Omental fat pad (tissue), 3 donors: ENCODE measurements at regions not wholly inside any gene's neighbourhood (a gene's known extent, or its start where the extent isn't known, plus 50 kb on each side); places are given as distances from the start of the nearest gene placed in this dataset.
A peak's percentile ranks its signal among the peaks of the same experiment; 100 is the strongest.

Source experiments
- ATAC-seq: fragments of 150-250 bp; one replicate; pipeline ENCODE4 v1.9.1; 2016; ENCODE audit warnings: mild to moderate bottlenecking, moderate library complexity; ENCODE audit not compliant: low FRiP score
- DNase-seq: peaks from one replicate; pipeline ENCODE4 v3.0.0-alpha.2; 2019; ENCODE audit warnings: low spot score
- TF ChIP-seq, protein P1 (sequence below), 3 donors: fragments of 450-650 bp; IDR thresholded peaks; one replicate each; pipeline ENCODE4 v1.5.1; 2016 to 2017; ENCODE audit warnings: antibody characterized with exemption in 3 of 3, mild to moderate bottlenecking in 3 of 3, moderate library complexity in 2 of 3

GRCh38 chr4:147408189-147408588 lies 72.7 kb upstream of the EDNRA start:
- TF ChIP-seq, protein P1, sequence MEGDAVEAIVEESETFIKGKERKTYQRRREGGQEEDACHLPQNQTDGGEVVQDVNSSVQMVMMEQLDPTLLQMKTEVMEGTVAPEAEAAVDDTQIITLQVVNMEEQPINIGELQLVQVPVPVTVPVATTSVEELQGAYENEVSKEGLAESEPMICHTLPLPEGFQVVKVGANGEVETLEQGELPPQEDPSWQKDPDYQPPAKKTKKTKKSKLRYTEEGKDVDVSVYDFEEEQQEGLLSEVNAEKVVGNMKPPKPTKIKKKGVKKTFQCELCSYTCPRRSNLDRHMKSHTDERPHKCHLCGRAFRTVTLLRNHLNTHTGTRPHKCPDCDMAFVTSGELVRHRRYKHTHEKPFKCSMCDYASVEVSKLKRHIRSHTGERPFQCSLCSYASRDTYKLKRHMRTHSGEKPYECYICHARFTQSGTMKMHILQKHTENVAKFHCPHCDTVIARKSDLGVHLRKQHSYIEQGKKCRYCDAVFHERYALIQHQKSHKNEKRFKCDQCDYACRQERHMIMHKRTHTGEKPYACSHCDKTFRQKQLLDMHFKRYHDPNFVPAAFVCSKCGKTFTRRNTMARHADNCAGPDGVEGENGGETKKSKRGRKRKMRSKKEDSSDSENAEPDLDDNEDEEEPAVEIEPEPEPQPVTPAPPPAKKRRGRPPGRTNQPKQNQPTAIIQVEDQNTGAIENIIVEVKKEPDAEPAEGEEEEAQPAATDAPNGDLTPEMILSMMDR (IDR thresholded peaks at IDR 0.05): no peak
- ATAC-seq: no peak
- no peak for DNase-seq

DNA sequence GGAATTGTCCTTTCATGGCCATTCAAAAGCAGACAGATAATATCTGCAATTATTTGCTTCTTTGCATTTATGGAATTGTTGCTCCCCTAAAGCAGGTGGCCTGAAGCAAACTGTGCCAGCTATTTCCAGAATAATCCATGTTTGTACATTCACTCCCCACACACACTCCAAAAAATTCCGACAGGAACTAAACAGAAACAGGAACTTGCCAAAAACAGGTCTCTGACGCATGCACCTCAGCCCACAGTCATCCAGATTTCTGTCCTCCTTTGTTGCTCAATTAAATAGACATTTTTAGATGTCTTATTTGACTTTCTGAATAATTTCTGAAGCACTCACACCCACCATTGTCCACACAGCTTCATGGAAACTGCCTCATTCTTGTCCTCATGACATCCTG lies 71.5 kb upstream of the EDNRA start:
- no peak for DNase-seq
- TF ChIP-seq, protein P1 (IDR thresholded peaks at IDR 0.05): no peak
- ATAC-seq: peak; percentile 54

DNA sequence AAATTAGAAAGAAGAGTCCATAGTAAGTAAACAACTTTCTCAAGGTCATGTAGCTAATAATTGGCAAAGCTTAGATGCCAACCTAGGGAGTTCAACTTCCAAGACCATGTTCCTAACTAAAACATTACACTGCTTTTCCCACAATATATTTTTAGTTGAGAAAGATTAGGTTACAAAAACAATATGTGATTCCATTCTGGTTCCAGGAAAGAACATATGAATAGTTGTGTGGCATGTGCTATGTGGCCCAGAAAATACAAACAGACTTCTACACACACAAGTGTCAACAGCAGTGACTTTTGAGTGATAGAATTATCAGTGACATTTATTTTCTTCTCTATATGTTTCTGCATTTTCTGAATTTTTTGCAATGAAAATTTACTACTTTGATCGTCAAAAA lies 62.7 kb upstream of the EDNRA start:
- TF ChIP-seq, protein P1 (IDR thresholded peaks at IDR 0.05): no peak
- DNase-seq (no peak), ATAC-seq (no peak)

DNA sequence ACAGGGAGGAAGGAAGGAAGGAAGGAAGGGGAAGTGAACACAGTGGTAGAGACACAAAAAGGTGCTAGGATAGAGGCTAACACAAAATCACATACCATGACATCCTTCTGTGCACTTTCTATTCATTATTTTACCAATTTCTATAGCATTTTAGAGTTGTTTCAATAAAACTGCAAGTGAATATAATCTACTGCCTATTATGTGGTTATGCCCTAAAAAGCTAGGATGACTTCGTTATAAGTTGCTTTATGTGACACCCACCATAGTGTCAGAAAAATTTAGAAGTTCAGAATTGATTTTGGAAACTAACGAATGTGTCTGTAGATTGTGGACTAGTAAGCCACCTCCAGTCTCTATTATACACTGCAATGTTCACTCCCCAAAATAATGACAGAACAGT lies 59.4 kb upstream of the EDNRA start:
- DNase-seq (no peak), ATAC-seq (no peak)
- TF ChIP-seq, protein P1 (IDR thresholded peaks at IDR 0.05): no peak

DNA sequence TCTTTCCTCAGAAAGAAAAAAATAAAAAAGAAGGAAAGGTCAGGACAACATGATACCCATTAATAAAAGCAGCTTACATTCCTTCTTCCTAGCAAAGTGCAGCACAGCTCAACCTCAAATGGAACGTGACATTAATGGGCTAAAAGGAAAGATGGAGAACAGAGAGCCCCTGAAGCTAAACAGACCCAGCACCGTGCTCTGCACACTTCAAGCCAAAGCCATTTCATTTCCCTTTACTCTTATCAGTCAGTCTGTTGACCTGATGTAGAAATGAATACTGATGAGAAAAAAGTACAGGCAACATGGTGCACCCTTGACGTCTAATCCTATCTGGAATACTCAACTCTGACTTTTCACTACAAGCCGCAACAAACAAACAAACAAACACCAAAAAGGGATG lies 57.7 kb upstream of the EDNRA start:
- DNase-seq: no peak
- ATAC-seq: no peak
- TF ChIP-seq, protein P1 (IDR thresholded peaks at IDR 0.05): no peak

GRCh38 chr4:147425019-147425418 lies 55.9 kb upstream of the EDNRA start:
- TF ChIP-seq, protein P1 (IDR thresholded peaks at IDR 0.05): no peak
- ATAC-seq (no peak), DNase-seq (no peak)

DNA sequence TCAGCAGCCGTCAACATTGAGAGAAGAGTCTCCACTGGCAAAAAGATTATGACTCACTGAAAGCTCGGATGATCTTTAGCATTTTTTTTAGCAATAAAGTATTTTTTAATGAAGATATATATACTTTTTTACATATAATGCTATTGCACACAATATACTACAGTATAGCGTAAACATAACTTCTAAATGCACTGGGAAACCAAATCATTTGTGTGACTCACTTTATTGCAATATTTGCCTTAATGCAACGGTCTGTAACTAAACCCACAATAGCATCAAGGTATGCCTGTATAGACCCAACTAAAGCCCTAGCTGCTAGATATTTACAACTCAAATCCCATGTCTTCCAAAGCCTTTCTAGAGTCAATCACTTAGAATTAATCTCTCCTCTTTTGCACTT lies 52.3 kb upstream of the EDNRA start:
- TF ChIP-seq, protein P1 (IDR thresholded peaks at IDR 0.05): no peak
- DNase-seq: no peak
- no peak for ATAC-seq
